T47D (cell line): ENCODE measurements at regions not wholly inside any gene's neighbourhood (a gene's known extent, or its start where the extent isn't known, plus 50 kb on each side); places are given as distances from the start of the nearest gene placed in this dataset.

Experiments
- DNase-seq, 2 experiments: peaks; one replicate each; pipeline versions ENCODE4 v3.0.0 to v3.0.0-alpha.2; 2011 to 2012; ENCODE audit warnings: low read depth in 1 of 2, low spot score in 1 of 2
- JUND ChIP-seq: IDR thresholded peaks from 2 replicates; pipeline ENCODE4 v1.6.1; 2012; ENCODE audit warnings: low read depth
- in situ Hi-C: cut with HindIII; loops from 2 replicates; pipeline ENCODE4 v1.10.0; 2016; ENCODE audit warnings: low sequenced_read_pairs, low pct_unique_long_range_greater_than_20kb

DNA sequence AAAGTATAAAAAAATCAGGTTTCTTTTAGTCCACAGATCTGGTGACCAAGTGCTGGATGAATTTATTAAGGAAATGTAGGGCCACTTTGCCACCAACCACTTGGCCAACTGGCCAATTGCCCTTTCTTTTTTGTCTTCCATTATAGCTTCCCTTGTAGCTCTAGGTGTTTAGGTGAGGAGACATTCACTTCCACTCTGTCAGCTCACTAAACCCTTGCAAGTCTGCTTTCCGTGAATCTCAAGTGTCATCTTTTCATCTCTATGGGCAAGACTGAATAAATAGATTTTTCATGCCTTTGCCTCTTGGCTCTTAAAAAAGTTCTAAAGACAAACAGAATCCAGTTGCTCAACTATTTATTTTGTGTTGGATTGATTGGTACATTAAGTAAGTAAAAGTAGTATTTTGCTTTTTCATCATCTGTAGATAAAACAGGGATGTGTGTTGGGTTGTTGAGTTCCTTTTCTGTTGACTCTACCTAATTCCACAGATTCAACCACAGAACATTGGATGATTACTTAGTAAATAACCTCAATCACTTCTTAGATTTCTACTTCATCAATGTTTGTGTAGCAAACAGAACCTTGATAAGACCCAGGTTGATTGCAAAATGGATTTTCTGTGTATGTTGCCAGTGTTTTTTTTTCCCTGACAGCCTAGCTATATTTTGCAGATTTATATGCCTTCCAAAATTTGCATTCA, 68.1 kb upstream of the GRXCR1 start:
- peak in 1 of 2 experiments; percentile 38 for DNase-seq
- in situ Hi-C loops, result no loop called here
- TF ChIP-seq JUND, result no peak

- TF ChIP-seq JUND, result no peak
- no peak for DNase-seq
- in situ Hi-C loops, result no loop called here
Measured at GRCh38 chr4:42821230-42821629, 71.3 kb upstream of the GRXCR1 start.

- no peak for TF ChIP-seq JUND
Measured at GRCh38 chr4:42819863-42820514, 72.5 kb upstream of the GRXCR1 start.

DNA sequence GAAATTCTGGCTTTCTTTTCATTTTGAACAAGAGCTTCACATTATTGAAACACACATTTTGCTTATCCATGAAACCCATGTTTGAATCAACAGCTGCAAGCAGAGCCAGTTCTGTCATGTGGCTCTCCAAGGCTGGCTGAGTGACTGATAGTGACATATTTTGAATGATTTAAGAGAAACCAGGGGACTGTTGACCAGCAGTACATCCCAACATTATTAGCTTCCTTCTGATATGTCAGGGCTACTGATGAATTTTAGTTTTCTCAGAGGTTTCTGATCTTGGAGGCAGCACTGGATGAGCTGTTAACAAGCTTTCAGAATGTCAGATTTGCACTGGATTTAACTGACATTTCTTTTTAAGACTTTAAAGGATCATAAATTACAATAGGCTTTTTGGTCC, 74.6 kb upstream of the GRXCR1 start:
- in situ Hi-C loops, result no loop called here
- no peak for TF ChIP-seq JUND
- DNase-seq, result no peak

More at GRCh38 chr4:42819863-42820514, 72.5 kb upstream of the GRXCR1 start:
- in situ Hi-C loops, result no loop called here
- no peak for DNase-seq

GRCh38 chr4:42816880-42817400, 75.6 kb upstream of the GRXCR1 start:
- in situ Hi-C loops, result no loop called here
- no peak for TF ChIP-seq JUND
- DNase-seq, result no peak

DNA sequence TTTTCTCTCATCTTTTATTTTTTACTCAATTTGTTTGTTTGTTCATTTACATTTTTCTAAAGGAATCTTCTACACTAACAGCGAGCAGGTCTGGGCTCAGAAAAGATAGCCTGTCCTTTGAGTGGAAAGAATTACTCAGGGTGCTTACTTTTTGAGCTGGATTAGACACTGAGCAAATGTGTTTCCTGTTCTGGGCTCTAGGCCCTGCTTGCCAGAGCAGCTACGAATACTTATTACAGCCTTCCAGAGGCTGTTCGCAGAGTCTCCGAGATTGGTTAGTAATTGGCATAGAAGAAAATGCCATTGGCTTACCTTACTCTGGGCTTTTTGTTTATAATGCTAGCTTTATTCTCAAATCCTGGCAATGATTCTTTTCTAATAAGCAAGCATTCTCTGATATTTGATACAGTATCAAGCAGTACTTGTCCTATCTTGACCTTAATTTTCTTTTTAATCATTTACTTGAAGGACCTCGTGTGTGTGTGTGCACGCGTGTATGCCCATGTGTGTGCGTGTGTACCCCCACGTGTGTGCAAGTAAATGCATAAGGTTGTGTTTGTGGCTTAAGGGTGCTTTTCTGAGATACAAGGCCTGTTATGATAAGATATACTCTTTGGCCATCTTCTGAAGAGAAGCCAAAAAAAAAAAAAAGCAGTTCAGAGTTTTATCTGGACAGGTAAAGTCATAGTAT, 76.2 kb upstream of the GRXCR1 start:
- no peak for DNase-seq
- no peak for TF ChIP-seq JUND
- in situ Hi-C loops, result no loop called here

GRCh38 chr4:42809419-42810084, 83.0 kb upstream of the GRXCR1 start:
- no peak for DNase-seq
- TF ChIP-seq JUND, result no peak
- in situ Hi-C loops, result no loop called here

DNA sequence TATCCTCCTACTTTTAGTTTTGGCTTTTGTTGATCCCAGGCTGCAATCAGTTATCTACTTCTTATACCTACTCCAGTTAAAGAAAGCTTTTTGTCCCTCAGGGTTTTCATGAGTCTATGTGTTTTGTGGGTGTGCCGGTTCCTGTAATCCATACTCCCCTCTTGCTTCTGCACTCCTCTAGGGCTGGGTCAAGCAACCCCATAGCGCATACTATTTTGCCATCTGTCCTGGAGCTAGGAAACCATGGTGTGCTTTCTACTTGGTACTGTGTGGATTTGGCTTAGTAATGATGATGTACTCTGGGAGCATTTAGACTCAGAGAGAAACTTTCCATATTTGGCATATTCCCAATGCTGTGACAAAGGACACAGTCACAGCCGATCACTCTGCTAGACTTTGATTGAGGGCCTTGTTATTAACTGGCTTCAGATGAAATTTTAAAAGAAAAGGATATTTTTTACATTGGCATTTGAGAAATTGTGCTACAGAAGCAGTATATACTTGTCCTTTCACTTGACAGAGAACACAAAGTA, 86.1 kb upstream of the GRXCR1 start:
- in situ Hi-C loops, result no loop called here
- no peak for TF ChIP-seq JUND
- no peak for DNase-seq

DNA sequence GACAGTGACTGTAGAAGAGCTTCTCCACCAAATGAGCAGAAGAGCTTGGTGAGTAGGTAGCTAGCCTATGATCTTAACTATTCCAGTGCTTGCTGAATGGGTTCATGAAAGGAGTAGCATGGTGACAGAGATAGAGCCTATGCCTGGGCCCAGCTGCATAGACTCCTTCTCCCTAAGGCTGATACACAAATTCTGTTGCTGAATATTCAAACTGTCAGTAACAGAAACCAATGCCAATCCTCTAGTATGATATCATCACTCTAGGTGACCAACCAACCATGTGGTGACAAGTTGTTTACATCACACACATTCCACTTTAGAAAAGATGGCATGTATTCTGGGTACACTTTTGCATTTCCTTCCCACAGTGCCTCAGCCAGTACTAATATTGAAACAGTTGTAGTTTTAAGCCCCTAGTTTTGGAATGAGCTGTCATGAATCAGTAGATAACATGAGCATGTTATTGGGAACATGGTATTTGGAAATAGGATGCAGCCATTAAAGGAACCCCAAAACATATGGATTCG, 103.4 kb upstream of the GRXCR1 start:
- in situ Hi-C loops, result no loop called here
- DNase-seq, result no peak
- no peak for TF ChIP-seq JUND

- in situ Hi-C loops, result no loop called here
- DNase-seq, result no peak
- TF ChIP-seq JUND, result no peak
Measured at GRCh38 chr4:42787079-42787463, 105.4 kb upstream of the GRXCR1 start.

GRCh38 chr4:42786350-42787078, 106.0 kb upstream of the GRXCR1 start:
- peak in 1 of 2 experiments; percentile 12 for DNase-seq

More at GRCh38 chr4:42786350-42787078, 106.0 kb upstream of the GRXCR1 start:
- in situ Hi-C loops, result no loop called here
- no peak for TF ChIP-seq JUND
